Cerebellar cortex (tissue), 1 donor: ENCODE measurements at regions not wholly inside any gene's neighbourhood (a gene's known extent, or its start where the extent isn't known, plus 50 kb on each side); places are given as distances from the start of the nearest gene placed in this dataset.

Experiments used
- DNase-seq: peaks from one replicate; pipeline ENCODE4 v3.0.0-alpha.2; 2015; ENCODE audit warnings: low spot score

DNA sequence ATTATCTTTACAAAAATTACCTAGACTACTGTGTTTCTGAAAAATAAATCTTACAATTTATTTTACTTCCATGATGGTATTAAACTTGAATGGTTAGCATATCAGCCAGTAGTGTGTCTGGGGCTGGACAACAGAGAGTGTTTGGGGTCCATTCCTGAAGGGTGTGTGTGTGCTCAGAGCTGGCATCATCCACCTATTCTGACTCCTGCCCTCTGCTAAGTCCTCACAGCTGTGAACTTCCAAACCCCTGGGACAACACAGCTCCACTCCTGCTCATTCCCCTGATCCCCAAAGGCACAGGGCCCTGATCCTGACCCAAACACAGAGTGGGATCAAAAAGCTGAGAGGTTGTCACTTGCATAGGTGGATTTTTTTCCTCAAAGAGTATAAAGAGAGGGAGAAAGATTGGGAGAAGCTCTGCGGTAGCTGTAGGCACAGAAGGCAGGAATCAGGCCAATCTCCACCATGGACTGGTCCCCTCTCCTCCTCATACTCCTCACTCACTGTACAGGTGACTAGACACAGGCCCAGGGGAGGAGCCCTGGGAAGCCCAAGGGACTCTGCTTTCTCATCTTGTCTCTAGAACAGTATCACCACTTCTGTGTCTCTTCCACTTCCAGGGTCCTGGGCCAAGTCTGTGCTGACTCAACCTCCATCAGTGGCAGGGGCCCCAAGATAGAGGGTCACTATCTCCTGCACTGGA, 55.7 kb upstream of the TOP3B start:
- no peak for DNase-seq

DNA sequence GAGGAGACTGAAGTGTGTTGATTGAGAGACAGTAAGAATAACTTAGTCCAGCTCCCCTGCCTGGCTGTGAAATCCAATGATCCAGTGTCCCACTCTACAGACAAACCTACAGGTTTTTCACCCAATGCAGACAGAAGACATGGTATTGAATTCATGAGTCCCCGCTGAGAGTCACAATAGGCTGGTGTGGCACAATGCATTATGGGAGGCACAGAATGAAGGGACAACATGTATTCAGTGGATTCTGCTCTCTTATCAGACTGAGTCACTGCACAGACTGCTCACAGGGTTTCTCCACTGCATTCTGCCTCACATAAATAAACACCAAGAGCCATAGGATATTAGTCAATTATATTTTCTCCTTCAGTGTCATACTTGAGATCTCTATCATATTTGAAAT, 55.2 kb upstream of the TOP3B start:
- no peak for DNase-seq

DNA sequence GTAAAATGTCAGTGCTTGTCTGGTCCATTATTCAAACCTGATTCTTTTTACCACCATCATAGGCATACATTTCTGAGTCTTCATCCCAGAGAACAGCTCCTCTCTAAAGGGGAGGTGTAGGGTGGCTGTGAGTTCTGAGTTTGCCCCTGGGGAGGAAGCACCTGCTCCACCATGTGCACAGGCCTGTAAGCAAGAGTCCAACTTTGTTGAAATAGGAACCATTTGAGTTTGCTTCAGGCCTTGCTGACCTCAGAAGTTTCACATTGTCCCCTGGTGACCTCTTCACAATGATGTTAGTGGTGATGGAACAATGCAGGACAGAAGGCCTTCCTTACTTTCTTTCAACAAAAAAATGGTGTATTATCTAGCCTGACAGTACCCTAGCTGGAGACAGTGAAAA, 54.6 kb upstream of the TOP3B start:
- DNase-seq: no peak

DNA sequence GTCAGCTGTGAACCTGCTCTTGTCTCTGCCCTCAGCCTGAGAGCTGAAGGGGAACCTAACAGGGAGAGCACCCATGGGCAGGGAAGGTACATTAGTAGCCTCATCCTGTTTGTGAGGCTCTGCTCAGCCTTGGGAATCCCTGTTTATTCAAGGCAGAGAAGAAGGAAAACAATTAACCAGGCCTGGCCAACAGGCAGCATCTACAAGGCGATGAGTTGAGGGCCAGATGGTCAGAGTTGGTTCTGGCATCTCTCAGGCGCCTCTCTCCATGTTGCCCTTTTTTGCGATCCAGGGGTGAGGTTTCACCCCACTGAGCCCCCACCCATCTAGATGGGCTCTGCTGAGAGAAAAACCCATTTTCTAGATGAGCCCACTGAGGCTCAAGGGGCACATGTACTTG, 54.0 kb upstream of the TOP3B start:
- no peak for DNase-seq

DNA sequence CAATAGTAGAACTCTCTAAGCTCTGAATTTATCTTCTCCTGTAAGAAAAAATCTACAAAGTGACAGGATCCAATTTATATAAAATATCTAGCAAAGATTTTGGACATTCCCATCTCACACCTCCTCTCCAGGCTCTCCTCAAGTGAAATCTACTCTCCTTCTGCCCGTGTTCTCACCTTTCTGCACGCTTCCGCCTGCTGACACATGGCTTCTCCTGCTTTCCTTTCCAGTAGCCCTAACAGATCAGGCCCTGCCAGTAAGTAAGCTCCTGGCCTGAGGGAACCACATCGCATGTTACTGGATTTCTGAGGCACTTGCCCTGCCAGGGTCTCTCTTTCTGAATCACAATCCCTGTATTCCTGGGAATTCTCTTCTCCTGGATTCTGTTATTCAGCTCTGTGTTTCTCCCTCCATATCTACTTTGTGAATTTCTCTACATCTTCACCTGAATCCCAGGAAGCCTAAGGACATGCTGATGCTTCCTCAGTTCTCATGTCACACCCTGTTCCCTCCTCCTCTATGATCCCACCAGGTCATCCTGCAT, 53.3 kb upstream of the TOP3B start:
- no peak for DNase-seq

DNA sequence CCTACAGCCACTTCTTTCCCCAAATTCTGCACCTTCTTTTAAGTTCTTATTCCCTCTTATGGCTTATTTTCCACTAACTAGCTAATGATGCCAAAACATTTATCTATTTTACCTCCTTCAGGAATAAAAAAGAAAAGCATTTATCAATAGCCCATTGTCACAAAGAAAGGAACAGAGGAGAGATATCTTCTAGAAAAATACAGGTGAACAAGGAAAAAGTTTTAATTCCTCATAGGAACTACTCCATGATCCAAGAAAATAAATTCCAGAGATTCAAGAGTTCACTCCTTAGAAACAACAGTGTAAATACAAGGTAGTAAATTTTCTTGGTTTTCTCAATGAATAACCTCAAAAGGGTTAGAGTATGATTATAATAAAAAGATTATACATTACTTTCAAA, 52.6 kb upstream of the TOP3B start:
- DNase-seq: no peak

DNA sequence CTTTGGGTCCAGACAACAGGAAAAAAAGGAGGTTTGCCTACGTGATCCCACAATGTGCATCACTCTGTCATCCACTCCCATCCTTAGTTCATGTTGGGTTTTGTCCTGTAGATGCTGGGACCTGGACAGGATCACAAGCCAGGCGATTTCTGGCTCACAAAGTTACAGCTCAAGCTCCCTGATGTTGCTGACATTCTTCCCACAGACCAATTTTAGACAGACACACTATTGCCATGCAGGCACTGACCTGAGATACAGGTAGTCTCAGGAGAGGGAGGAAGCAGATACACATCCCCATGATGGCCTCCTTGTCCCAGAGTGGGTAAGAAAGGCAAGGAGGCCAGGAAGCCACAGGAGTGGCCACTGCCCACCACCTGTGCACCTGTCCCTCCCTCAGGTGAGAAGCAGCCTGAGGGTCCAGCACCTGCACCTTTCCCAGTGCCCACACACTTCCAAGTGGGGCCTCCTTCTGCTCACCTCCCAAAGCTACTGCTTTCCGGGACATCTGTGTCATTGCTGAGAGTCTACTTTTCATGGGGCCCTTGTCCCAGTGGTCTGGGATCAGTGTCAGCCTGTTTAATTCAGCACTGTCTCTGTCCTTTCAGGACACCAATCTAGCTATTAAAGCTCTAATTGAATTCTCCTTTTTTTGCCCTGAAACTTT, 52.0 kb upstream of the TOP3B start:
- no peak for DNase-seq

DNA sequence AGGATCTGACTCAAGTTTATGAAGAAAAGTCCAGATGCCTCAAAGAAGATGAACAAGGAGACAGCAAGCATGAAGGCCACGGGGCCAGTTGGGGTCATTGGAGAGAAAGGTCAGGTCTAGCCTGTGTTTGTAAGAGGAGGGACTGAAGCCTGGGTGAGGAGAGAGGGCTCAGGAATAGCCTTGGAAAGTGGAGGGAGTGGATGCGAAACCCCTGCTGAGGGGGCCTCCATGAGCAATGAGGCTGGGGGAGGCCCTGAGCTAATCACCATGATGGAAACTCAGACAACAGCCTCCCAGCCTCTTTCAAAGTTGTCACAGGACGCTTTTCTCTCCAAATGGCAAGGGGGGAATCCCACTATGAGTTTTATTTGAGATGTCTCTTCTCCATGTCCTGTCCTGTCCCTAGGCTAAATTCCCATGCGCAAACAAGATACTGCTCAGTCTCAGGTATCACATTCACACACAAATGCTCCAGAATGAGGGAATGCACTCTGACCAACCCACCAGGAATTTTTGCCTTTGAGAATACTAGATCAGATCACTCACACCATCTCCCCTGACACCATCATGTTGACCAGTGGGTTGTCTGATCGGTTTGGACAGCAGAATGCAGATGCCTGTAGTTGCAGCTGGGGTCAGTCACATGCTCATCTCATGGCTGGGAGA, 51.3 kb upstream of the TOP3B start:
- DNase-seq: no peak

DNA sequence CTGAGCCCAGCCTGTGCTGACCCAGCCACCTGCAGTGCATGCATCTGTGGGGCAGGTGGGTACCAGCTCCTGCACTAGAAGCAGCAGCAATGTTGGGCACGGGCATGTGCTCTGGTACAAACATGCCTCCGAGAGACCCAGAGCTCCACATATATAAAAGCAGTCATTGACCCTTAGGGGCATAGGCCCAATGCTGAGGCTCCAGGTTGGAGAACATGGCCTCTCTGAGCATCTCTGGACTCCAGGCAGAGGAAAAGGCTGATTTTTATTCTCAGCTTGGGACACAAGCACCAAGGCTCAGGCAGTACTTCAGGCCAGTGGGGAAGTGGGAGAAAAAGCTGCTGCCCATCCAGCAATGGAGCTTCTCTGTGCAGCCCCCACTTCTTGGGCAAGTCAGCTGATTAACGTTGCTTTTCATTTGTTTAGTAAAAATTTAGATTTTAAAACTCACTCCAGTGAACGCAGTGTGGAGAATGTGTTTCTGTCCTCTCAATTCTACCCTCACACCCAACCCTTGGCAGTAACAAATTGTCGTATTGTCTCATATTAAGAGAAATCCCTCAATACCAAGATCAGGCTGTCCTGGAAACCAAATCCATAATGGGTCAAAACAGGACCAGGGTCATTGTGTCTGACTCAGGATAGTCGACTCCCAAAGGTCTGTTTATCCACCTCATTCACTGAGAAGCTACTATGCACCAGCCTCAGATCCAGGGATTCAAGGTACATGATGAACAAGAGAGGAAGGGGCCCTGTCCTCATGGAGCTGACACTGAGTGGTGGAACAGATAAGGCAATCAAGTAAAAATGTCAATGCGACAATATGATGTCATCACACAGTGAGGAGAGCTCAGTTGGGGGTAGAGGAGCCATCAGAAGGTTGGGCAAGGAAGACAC, 50.6 kb upstream of the TOP3B start:
- no peak for DNase-seq

DNA sequence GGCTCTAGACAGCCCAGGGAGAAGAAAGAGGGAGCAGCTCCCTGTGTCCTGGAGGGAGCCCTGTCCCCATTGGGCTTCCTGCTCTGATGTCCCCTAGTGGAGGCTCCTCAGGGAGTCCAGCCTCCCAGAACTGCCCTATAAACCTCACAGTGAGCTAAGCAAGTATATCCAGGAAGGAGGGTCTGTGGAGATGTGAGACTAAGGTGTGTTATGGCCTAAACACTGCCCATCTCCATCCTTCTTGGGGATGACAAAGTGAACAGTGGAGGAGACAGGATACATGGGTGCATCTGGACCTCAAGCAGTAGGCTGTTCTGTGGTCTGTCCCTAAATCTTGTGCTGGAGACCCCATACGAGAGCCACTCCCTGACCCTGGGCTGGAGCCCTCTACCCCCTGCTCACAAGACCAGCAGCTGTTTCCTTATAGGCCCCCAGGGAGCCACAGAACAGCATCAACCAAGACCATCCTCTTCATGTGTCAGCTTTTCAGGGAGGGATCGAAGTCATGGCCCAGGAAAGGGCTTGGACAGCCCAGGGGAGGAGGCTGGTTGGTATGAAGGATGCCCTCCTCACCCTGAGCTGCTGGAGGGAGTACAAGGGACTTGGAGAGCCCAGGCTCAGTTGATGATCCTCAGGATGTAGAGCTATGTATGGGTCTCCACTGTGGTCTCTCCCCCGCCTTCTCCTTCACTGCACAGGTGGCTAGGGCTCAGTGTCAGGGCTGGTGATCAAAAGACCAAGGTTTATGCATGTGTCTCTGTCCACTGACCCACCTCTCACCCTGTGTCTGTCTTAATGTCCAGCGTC, 49.7 kb upstream of the TOP3B start:
- no peak for DNase-seq
